ENCODE measurements at regions not wholly inside any gene's neighbourhood (a gene's known extent, or its start where the extent isn't known, plus 50 kb on each side); places are given as distances from the start of the nearest gene placed in this dataset.

- no peaks in the 10 kb centered on the region for H3K36me3 ChIP-seq (replicated peaks in 1 of 2)
- no peaks in the 10 kb centered on the region for H3K4me1 ChIP-seq (replicated peaks in 1 of 2)
- DNase-seq, result no peak
- H3K9me3 ChIP-seq (replicated peaks in 1 of 3), result no peaks in the 10 kb centered on the region
- no peaks in the 10 kb centered on the region for H3K27me3 ChIP-seq
- H3K4me3 ChIP-seq, result no peak overlapping the region
- no peak overlapping the region for H3K27ac ChIP-seq
- WGBS, 4 donors, result 43 to 56% (median 49%) methylated on average over 1 of the region's 1 CpG
- intact Hi-C loops (cut with DNase I), result no loop called here
- TF ChIP-seq CTCF (IDR thresholded peaks at IDR 0.05) (no peak), POLR2A (IDR thresholded peaks at IDR 0.05) (no peak)
Observed at GRCh38 chr4:125021189-125021588, 293.6 kb upstream of the FAT4 start.

- WGBS, 4 donors, result 64 to 84% (median 76%) methylated on average over 2 of the region's 2 CpGs
- Histone ChIP-seq H3K27ac (no peak overlapping the region), H3K9me3 (replicated peaks in 1 of 3) (no peaks in the 10 kb centered on the region), H3K4me3 (no peak overlapping the region), H3K27me3 (no peaks in the 10 kb centered on the region), H3K36me3 (replicated peaks in 1 of 2) (no peaks in the 10 kb centered on the region), H3K4me1 (replicated peaks in 1 of 2) (no peaks in the 10 kb centered on the region)
- DNase-seq, result no peak
- intact Hi-C loops (cut with DNase I), result no loop called here
- TF ChIP-seq POLR2A (IDR thresholded peaks at IDR 0.05), result no peak
- TF ChIP-seq CTCF (IDR thresholded peaks at IDR 0.05), result no peak
Observed at GRCh38 chr4:125020089-125021034, 294.4 kb upstream of the FAT4 start.

- Histone ChIP-seq H3K4me3 (no peak overlapping the region), H3K36me3 (replicated peaks in 1 of 2) (no peaks in the 10 kb centered on the region), H3K27ac (no peak overlapping the region), H3K4me1 (replicated peaks in 1 of 2) (no peaks in the 10 kb centered on the region), H3K9me3 (replicated peaks in 1 of 3) (no peaks in the 10 kb centered on the region), H3K27me3 (no peaks in the 10 kb centered on the region)
- TF ChIP-seq CTCF (IDR thresholded peaks at IDR 0.05), result no peak
- 60 to 68% (median 68%) methylated on average over 5 of the region's 5 CpGs for WGBS, 4 donors
- no peak for DNase-seq
- intact Hi-C loops (cut with DNase I), result no loop called here
Observed at GRCh38 chr4:125016892-125017299, 297.9 kb upstream of the FAT4 start.

GRCh38 chr4:125013891-125014290 is 300.9 kb upstream of the FAT4 start:
- TF ChIP-seq POLR2A (IDR thresholded peaks at IDR 0.05) (no peak), CTCF (IDR thresholded peaks at IDR 0.05) (no peak)
- 75 to 95% (median 79%) methylated on average over 1 of the region's 1 CpG for WGBS, 4 donors
- no peak overlapping the region for H3K4me3 ChIP-seq
- no peaks in the 10 kb centered on the region for H3K4me1 ChIP-seq (replicated peaks in 1 of 2)
- no peaks in the 10 kb centered on the region for H3K27me3 ChIP-seq
- no peaks in the 10 kb centered on the region for H3K36me3 ChIP-seq (replicated peaks in 1 of 2)
- intact Hi-C loops (cut with DNase I), result no loop called here
- no peaks in the 10 kb centered on the region for H3K9me3 ChIP-seq (replicated peaks in 1 of 3)
- DNase-seq, result no peak
- no peak overlapping the region for H3K27ac ChIP-seq

Data from adrenal gland (tissue), 9 donors.